ENCODE measurements at regions not wholly inside any gene's neighbourhood (a gene's known extent, or its start where the extent isn't known, plus 50 kb on each side); places are given as distances from the start of the nearest gene placed in this dataset.

- H3K4me3 ChIP-seq (ENCODE audit: low read length): no peak overlapping the region
- no peak for TF ChIP-seq ZNF274 (IDR thresholded peaks at IDR 0.05; ENCODE audit: low read depth, low read length)
Measured at GRCh38 chrX:39170464-39170863, 369.2 kb downstream of the MID1IP1 start.

- TF ChIP-seq ZNF274 (IDR thresholded peaks at IDR 0.05; ENCODE audit: low read depth, low read length): no peak
Measured at GRCh38 chrX:39171686-39172085, 370.4 kb downstream of the MID1IP1 start.

GRCh38 chrX:39174241-39174771, 373.0 kb downstream of the MID1IP1 start:
- no peak overlapping the region; the same call in 1 of the 2 replicates for H3K4me3 ChIP-seq (ENCODE audit: low read length)
- no peak for TF ChIP-seq ZNF274 (IDR thresholded peaks at IDR 0.05; ENCODE audit: low read depth, low read length)

More at GRCh38 chrX:39171686-39172085, 370.4 kb downstream of the MID1IP1 start:
- no peak overlapping the region for H3K4me3 ChIP-seq (ENCODE audit: low read length)

GRCh38 chrX:39174772-39175417, 373.6 kb downstream of the MID1IP1 start:
- TF ChIP-seq ZNF274 (IDR thresholded peaks at IDR 0.05; ENCODE audit: low read depth, low read length): no peak
- no peak overlapping the region; the same call in 1 of the 2 replicates for H3K4me3 ChIP-seq (ENCODE audit: low read length)

- no peak for TF ChIP-seq ZNF274 (IDR thresholded peaks at IDR 0.05; ENCODE audit: low read depth, low read length)
- H3K4me3 ChIP-seq (ENCODE audit: low read length): no peak overlapping the region
Measured at GRCh38 chrX:39175418-39176057, 374.3 kb downstream of the MID1IP1 start.

GRCh38 chrX:39176105-39176504, 374.8 kb downstream of the MID1IP1 start:
- H3K4me3 ChIP-seq (ENCODE audit: low read length): no peak overlapping the region
- no peak for TF ChIP-seq ZNF274 (IDR thresholded peaks at IDR 0.05; ENCODE audit: low read depth, low read length)

- no peak for TF ChIP-seq ZNF274 (IDR thresholded peaks at IDR 0.05; ENCODE audit: low read depth, low read length)
- H3K4me3 ChIP-seq (ENCODE audit: low read length): no peak overlapping the region
Measured at GRCh38 chrX:39189431-39189830, 388.2 kb downstream of the MID1IP1 start.

GRCh38 chrX:39194673-39195072, 393.4 kb downstream of the MID1IP1 start:
- TF ChIP-seq ZNF274 (IDR thresholded peaks at IDR 0.05; ENCODE audit: low read depth, low read length): no peak
- H3K4me3 ChIP-seq (ENCODE audit: low read length): no peak overlapping the region

- H3K4me3 ChIP-seq (ENCODE audit: low read length): no peak overlapping the region
- TF ChIP-seq ZNF274 (IDR thresholded peaks at IDR 0.05; ENCODE audit: low read depth, low read length): no peak
Measured at GRCh38 chrX:39195156-39195555, 393.9 kb downstream of the MID1IP1 start.

- no peak for TF ChIP-seq ZNF274 (IDR thresholded peaks at IDR 0.05; ENCODE audit: low read depth, low read length)
- peak overlapping the region; percentile 33; the same call in 1 of the 2 replicates for H3K4me3 ChIP-seq (ENCODE audit: low read length)
Measured at GRCh38 chrX:39196192-39197102, 395.2 kb downstream of the MID1IP1 start.

- TF ChIP-seq ZNF274 (IDR thresholded peaks at IDR 0.05; ENCODE audit: low read depth, low read length): no peak
Measured at GRCh38 chrX:39199429-39199828, 398.2 kb downstream of the MID1IP1 start.

GRCh38 chrX:39201305-39201990, 400.2 kb downstream of the MID1IP1 start:
- H3K4me3 ChIP-seq (ENCODE audit: low read length): no peak overlapping the region
- no peak for TF ChIP-seq ZNF274 (IDR thresholded peaks at IDR 0.05; ENCODE audit: low read depth, low read length)

More at GRCh38 chrX:39199429-39199828, 398.2 kb downstream of the MID1IP1 start:
- no peak overlapping the region for H3K4me3 ChIP-seq (ENCODE audit: low read length)

GRCh38 chrX:39202641-39203040, 401.4 kb downstream of the MID1IP1 start:
- no peak overlapping the region for H3K4me3 ChIP-seq (ENCODE audit: low read length)
- TF ChIP-seq ZNF274 (IDR thresholded peaks at IDR 0.05; ENCODE audit: low read depth, low read length): no peak

- no peak overlapping the region for H3K4me3 ChIP-seq (ENCODE audit: low read length)
- TF ChIP-seq ZNF274 (IDR thresholded peaks at IDR 0.05; ENCODE audit: low read depth, low read length): no peak
Measured at GRCh38 chrX:39203427-39203826, 402.2 kb downstream of the MID1IP1 start.
